DMS 273 (cell line): ENCODE measurements at regions not wholly inside any gene's neighbourhood (a gene's known extent, or its start where the extent isn't known, plus 50 kb on each side); places are given as distances from the start of the nearest gene placed in this dataset.
"Not testable (repeated sequence)": the region's sequence is repeated elsewhere in the genome, so short reads cannot be mapped to it uniquely, and the experiment has no call there.

ENCODE experiments used
- DNase-seq: peaks from one replicate; lab custom pipeline; 2025; ENCODE audit not compliant: unreplicated experiment; lab: John Stamatoyannopoulos, UW

GRCh38 chr3:153369561-153370374, 207.7 kb downstream of the RAP2B start:
- DNase-seq: no peak

- no peak for DNase-seq
Observed at GRCh38 chr3:153370680-153371079, 208.7 kb downstream of the RAP2B start.

DNA sequence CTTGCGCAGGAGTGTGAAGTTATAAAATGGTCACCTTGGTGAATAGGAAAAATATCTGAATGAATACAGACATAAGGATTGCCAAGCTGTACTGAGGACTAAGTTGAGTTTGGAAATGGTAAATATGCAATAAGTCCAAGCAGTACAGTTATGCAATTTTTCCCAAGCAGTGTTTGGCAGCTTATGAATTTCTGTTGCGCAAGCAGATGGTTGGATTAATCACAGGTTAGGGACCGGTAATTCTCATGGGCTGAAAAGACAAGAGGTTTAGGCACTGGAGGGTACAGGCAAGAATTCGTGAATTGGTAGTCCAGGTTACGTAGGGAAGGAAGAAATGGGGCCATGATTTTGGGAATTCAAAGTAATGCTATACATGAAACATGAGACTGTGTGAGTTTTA, 210.3 kb downstream of the RAP2B start:
- no peak for DNase-seq

DNA sequence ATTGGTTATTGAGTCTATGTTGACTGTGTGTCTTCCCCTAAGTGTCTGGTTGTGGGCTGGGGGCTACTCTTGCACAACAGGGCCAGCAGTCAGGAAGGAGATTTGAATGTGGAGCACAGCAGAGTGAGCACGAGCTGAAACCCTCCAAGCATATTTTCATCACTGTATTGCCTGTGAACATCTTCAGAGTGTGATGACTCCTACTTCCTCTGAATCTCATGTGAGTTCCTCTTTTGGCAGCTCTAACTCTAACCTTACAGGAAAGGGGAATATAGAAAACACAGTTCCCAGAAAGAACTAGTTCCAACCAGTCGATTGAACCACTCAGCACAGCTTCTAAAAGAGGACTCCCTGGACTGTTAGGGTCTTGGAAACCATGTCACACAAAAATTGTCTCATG, 211.6 kb downstream of the RAP2B start:
- DNase-seq: no peak

DNA sequence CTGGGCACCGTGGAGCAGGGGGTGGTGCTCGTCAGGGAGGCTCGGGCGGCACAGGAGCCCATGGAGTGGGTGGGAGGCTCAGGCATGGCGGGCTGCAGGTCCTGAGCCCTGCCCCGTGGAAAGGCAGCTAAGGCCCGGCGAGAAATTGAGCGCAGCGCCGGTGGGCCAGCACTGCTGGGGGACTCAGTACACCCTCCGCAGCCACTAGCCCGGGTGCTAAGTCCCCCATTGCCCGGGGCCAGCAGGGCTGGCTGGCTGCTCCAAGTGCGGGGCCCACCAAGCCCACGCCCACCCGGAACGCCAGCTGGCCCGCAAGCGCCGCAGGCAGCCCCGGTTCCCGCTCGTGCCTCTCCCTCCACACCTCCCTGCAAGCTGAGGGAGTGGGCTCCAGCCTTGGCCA, 216.3 kb downstream of the RAP2B start:
- not testable (repeated sequence) for DNase-seq

- no peak for DNase-seq
Observed at GRCh38 chr3:153379516-153379915, 217.5 kb downstream of the RAP2B start.

GRCh38 chr3:153385343-153385742, 223.3 kb downstream of the RAP2B start:
- DNase-seq: no peak

GRCh38 chr3:153392363-153392762, 230.3 kb downstream of the RAP2B start:
- no peak for DNase-seq

- DNase-seq: no peak
Observed at GRCh38 chr3:153394017-153394416, 232.0 kb downstream of the RAP2B start.

GRCh38 chr3:153396581-153396980, 234.6 kb downstream of the RAP2B start:
- no peak for DNase-seq

GRCh38 chr3:153397794-153398193, 235.8 kb downstream of the RAP2B start:
- DNase-seq: no peak

- no peak for DNase-seq
Observed at GRCh38 chr3:153399636-153400035, 237.6 kb downstream of the RAP2B start.

- DNase-seq: no peak
Observed at GRCh38 chr3:153400641-153401040, 238.6 kb downstream of the RAP2B start.

DNA sequence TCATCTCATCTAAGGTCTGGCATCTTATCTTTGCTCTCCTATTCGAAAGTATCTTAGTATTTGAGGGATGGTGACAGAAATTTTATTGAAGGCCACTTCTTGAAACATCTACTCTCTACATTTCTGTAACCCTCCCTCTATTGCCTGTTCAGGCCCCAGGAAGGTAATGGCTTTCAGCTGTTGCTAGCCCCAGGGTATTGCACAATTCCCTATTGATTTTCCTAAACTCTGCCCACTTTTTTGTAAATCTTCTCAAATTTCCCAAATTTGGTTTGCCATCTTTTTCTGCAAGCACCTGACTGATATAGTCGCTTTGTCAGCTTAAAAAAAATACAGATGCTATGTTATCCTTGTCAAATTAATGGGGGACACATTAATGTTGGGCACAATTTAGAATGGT, 242.1 kb downstream of the RAP2B start:
- DNase-seq: no peak

GRCh38 chr3:153405320-153405719, 243.3 kb downstream of the RAP2B start:
- not testable (repeated sequence) for DNase-seq

DNA sequence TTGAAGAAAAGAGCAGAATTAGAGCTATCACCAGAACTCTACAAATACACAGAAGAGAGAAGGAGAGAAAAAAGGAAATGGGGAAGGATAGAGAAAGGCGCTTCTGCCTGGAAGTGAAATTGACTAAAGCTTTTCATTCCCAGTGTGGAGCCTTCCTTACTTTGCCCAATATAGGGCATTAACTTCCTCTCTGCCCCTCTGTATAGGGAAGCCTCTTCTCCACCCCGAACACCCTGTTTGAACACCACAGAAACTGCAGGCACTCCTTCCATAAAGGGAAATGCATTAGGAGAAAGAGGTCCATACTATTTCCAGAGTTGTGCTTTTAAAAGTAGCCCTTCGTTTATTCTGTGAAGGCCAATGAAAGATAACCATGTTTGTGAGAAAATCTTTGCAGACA, 248.5 kb downstream of the RAP2B start:
- DNase-seq: no peak

DNA sequence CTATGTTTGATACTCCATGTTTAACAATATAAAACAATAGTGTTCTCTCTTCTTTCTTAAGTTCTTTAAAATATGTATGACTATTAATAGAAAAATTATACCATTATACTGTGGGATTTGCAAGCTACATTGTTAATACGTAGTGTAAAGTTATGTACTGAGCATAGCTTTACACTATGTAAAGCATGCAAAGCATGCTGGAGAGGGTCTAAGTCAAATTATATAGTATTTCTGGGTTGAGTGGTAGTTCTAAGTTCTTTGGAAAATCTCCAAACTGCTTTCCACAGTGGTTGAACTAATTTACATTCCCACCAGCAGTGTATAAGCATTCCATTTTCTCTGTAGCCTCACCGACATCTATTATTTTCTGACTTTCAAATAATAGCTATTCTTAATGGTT, 253.0 kb downstream of the RAP2B start:
- no peak for DNase-seq

- DNase-seq: no peak
Observed at GRCh38 chr3:153422314-153422713, 260.3 kb downstream of the RAP2B start.

GRCh38 chr3:153423820-153424219, 261.8 kb downstream of the RAP2B start:
- not testable (repeated sequence) for DNase-seq

DNA sequence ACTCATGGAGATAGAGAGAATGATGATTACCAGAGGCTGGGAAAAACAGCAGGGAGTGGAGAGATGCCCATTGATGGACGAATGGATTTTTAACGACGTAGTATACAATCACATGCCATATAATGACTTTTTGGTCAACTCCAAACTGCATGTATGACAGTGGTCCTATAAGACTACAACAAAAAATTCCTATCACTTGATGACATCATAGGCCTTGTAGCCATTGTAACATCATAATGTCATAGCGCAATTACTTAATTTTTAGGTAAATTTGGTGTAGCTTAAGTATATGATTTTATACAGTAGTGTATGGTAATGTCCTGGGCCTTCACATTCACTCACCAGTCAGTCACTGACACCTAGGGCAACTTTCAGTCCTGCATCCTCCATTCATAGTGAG, 264.3 kb downstream of the RAP2B start:
- DNase-seq: no peak

GRCh38 chr3:153426803-153427202, 264.8 kb downstream of the RAP2B start:
- DNase-seq: no peak

DNA sequence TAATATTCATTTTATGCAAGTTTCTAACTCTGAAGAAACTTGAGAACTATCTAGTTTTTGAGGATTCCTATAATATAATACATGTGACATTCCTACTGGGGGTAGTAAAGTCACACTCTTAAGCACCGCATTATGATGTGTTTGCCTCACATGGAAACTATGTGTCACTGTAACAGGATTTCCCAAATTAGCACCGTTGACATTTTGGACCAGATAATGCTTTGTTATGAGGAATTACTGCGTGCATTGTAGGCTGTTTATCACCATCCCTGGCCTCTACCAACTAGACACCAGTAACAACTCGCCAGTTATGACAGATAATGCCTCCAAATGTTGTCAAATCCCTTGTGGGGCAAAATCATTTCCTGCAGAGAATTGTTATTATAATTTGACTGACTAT, 267.8 kb downstream of the RAP2B start:
- DNase-seq: no peak

DNA sequence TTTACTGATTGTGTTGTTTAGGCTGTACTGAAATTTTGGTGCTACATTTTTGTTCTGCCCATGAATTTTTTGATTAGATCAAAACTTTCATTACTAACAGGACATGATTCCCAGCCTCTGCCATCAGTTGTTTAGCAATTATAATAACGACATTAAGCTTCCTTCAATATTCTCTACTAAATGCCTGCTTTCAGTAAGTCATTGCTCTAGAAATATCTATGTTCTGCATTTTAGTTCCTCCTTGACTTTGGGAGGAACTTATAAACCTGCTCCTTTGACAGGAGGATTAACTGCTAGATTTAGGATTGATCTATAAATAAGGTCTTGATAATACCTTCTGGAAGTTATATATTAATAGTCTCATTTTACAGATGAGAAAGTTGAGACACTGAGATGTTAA, 269.1 kb downstream of the RAP2B start:
- DNase-seq: no peak
